NCI-H2227 (cell line): ENCODE measurements at regions not wholly inside any gene's neighbourhood (a gene's known extent, or its start where the extent isn't known, plus 50 kb on each side); places are given as distances from the start of the nearest gene placed in this dataset.
A peak's percentile ranks its signal among the peaks of the same experiment; 100 is the strongest.
"Not testable (repeated sequence)": the region's sequence is repeated elsewhere in the genome, so short reads cannot be mapped to it uniquely, and the experiment has no call there.

Experiments
- DNase-seq: peaks from one replicate; lab custom pipeline; 2025; ENCODE audit not compliant: unreplicated experiment; lab: John Stamatoyannopoulos, UW

DNA sequence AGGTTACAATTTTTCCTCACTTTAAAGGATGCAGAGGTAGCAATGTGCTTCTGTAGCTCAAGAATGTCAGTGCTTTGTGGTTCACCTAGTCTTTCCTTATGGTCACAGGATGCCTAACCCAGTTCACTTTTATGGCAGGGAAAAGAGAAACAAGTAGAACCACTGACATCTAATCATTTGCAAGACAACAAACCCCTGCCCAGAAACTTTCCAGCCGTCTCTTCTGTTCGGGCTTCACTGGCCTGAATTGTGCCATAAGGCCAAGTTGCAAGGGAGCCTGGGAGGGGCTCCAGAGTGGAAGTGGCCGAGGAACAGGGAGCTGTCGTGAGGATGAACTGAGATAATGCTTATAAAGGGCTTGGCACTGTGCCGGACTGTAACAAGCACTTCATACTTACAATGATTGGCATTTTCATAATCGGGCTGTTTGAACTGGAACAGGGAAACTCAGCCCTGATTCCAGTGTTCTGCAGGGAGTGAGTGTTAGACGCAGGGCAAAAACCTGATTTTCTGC lies 212.6 kb downstream of the BCAS1 start:
- DNase-seq: peak; percentile 54

DNA sequence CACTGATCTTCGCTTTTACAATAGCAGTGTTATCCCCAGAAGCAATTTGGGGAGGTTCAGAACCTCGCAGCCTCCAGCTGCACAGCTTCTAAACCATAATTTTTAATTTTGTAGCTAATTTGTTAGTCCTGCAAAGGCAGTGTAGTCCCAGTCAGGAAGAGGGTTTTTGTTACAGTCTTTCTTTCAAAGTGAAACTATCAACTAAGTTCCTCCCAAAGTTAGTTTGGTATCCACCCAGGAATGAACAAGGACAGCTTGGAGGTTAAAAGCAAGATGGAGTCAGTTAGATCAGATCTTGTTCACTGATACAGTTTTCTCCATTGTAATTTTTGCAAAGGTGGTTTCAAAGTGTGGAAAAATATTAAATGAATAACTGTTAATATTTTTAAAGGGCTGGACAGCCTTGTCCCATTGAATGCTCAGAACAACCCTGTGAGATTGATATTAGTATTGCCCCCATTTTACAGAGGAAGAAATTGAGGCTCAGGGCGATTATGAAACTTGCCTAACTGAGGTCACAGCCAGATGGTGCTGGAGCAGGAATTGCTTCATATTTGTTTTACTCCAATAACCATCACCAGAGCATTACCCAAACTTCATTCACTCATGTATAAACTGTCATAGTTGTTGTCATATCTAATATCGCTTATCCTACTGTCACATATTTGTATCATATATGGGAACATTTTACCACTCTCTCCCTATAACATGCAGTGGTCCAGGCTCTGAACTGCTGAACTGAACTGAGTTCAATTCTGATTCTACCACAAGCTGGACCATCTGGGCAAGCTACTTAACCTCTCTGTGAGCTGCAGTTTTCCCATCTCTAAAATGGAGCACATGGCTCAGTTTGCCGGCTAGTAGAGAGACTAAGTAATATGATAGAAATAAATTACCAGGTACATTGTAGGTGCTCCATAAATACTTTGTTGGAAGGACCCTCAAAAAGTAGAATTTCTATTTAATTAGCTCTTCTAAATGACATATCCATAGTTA lies 213.8 kb downstream of the BCAS1 start:
- DNase-seq: no peak

- DNase-seq: no peak
Observed at GRCh38 chr20:53855733-53856132, 214.7 kb downstream of the BCAS1 start.

DNA sequence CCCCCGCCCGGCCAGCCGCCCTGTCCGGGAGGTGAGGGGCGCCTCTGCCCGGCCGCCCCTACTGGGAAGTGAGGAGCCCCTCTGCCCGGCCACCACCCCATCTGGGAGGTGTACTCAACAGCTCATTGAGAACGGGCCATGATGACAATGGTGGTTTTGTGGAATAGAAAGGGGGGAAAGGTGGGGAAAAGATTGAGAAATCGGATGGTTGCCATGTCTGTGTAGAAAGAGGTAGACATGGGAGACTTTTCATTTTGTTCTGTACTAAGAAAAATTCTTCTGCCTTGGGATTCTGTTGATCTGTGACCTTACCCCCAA lies 215.8 kb downstream of the BCAS1 start:
- not testable (repeated sequence) for DNase-seq

GRCh38 chr20:53853111-53853713 lies 217.2 kb downstream of the BCAS1 start:
- no peak for DNase-seq

GRCh38 chr20:53852691-53853090 lies 217.7 kb downstream of the BCAS1 start:
- DNase-seq: no peak

- no peak for DNase-seq
Observed at GRCh38 chr20:53852014-53852413, 218.4 kb downstream of the BCAS1 start.

DNA sequence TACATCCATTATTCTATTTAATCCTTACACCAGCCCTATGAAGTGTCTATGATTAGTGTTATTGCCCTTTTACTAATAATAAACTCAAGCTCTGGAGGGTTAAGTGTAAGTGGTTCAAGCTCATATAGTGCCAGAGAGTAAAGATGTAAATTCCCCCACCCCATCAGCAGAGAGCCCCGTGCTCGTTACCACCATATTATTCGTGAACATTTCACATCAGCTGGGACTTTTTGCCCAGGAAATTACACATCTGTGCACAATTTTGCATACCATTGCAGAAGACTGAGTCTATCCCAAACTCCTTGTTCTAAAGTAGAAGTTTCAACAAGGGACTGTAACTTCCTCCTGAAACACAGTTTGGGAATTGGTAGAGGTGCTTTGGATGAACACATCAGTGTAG lies 220.1 kb downstream of the BCAS1 start:
- DNase-seq: no peak

GRCh38 chr20:53849471-53850059 lies 220.8 kb downstream of the BCAS1 start:
- no peak for DNase-seq

DNA sequence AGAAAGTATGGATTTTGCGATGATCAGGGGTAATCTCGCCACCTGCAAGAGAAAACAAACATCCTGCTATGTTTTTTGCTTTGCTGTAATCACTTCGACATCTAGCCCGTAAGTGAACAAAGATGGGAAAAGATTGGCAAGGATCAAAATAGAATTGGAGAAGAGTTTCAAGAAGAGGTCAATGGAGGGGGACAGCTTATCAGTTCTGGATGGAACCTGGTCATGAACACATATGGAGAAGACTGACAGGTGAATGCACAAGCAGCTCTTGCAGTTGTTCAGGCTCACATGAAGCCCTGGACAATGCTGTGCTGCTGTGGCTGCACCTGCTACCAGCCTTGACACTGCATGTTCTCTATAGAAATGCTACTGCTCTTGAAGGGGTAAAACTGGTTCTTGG lies 222.1 kb downstream of the BCAS1 start:
- DNase-seq: no peak

- DNase-seq: no peak
Observed at GRCh38 chr20:53847837-53848170, 222.6 kb downstream of the BCAS1 start.

DNA sequence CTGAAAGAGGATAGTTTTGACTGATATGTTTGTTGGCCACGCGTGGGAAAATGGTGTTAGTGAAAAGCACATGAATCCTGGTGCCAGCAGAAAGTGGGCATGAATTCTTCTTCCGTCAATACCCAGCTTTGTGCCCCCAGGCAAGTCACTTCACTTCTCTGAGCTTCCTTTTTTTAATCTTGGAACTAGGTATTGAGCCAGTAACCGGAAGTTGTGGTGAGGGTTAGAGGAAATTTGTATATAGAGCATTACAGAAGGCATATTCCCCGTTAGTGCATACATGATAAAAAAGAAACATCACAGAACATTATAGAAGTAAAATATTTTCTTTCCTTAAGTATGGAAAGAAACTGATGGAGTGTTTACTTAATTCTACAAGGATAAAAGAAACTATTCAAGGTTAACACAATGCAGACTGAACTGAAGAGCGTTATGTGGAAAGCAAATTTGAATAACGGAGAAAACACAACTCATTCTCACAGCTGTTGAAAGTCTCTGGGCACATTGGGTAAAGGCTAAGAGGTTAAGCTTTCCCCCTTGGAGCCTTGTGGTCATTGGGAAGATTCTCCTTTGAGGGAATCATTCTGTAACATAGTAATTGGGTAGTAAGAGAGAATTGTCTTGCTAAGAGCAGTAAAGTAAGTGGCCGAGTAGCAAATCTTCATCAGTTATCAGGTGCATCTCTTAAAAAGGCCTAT lies 223.1 kb downstream of the BCAS1 start:
- DNase-seq: no peak

GRCh38 chr20:53846640-53847039 lies 223.8 kb downstream of the BCAS1 start:
- DNase-seq: no peak

DNA sequence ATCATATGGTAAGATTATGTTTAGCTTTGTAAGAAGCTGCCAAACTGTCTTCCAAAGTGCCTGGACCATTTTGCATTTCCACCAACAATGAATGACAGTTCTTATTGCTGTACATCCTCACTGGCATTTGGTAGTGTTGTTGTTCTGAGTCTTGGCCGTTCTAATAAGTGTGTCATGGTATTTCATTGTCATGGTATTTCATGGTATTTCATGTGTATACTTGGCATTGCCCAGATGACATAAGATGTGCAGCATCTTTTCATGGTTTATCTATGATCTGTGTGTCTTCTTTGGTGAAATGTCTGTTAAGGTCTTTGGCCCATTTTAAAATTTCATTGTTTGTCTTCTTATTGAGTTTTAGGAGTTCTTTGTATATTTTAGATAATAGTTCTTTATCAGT lies 224.4 kb downstream of the BCAS1 start:
- no peak for DNase-seq

GRCh38 chr20:53844259-53844658 lies 226.1 kb downstream of the BCAS1 start:
- no peak for DNase-seq

DNA sequence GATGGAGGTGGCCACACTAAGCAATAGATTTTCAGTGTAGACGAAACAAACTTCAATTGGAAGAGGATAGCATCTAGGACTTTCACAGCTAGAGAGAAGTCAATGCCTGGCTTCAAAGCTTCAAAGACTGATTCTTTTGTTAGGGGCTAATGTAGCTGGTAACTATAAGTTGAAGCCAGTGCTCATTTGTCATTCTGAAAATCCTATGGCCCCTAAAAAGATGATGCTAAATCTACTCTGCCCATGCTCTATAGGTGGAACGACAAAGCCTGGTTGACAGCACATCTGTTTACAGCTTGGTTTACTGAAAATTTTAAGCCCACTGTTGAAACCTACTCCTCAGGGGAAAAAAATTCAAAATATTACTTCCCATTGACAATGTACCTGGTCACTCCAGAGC lies 226.7 kb downstream of the BCAS1 start:
- no peak for DNase-seq

DNA sequence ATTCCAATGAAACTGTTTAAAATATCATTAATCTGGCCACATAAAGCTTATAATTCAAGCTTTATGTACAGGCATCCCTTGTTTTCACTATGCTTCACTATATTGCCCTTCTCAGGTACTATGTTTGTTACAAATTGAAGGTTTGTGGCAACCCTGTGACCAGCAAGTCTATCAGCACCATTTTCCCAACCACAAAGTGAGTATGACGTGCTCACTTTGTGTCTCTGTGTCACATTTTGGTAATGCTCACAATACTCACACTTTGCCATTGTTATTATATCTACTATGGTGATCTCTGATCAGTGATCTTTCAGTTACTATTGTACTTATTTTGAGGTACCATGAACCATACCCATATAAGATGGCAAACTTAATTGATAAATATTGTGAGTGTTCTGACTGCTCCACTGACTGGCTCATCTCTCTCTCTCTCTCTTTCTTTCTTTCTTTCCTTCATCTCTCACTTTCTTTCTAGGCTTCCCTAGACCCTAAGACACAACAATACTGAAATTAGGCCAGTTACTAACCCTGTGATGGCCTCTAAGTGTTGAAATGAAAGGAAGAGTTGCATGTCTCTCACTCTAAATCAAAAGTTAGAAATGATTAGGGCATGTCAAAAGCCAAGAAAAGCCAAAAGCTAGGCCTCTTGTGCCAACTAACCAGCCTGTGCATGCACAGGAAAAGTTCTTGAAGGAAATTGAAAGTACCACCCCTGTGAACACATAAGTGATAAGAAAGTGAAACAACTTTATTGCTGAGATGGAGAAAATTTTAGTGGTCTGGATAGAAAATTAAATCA lies 227.9 kb downstream of the BCAS1 start:
- no peak for DNase-seq

DNA sequence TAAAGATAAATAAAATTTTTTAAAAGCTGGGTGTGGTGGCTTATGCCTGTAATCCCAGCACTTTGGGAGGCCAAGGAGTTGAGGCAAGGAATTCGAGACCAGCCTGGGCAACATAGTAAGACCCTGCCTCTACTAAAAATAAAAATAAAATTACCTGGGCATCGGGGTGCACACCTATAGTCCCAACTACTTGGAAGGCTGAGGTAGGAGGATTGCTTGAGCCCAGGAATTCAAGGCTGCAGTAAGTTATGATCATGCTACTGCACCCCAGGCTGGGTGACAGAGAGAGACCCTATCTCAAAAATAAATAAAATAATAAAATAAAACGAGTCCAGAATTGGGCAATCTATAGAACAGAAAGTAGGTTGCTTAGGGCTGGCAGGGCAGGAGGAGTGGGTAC lies 228.7 kb downstream of the BCAS1 start:
- DNase-seq: no peak

DNA sequence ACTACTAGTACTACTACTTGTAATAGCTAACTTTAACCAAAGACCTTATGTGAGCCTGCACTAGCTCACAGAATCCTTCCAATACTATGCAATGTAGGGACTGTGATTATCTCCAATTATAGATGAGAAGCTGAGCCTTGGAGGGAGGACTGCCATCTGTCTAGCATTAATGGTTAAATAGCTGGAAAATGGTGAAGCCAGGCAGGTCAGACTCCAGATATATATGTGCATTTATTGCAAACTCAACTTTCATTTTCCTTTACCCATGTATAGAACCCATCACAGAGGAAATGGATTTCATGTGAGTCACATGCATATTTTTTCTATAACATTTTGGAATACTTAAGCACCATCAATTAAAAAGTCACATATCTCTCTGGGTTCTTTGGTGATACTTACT lies 229.9 kb downstream of the BCAS1 start:
- DNase-seq: no peak

DNA sequence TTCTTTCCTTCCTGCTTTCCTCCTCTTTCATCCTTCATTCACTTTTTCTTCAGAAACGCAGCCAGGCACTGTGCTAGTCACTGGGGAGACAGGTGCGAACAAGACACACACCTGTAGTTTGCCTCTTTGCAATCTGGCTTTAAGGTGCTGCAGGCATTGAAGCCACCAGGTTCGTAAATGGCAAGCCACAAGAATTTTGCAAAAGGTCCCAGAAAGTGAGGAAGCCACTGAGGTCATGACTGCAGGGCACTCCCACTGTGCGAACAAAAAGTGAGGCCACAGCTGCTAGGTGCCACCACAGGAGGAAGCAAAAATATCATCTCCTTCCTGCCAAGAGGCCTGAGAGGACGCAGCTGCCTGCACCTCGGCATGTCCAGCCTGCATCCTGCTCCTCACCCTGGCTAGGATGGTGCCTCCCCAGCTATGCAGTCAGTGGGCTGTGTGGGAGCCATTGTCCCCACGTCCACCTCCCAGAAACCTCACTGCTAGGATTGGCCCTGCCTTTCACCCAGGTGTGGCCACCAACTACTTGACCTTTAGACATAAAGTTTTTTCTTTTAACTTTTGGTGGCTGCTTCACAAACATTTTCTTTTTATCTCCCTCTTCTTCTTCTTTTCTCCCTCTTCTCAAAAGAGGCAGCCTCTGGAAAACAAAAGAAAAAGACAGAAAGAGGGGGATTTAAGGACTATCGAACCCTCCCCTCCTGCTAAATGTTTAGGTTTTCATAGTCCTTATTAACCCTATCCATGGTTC lies 230.8 kb downstream of the BCAS1 start:
- DNase-seq: no peak
